Stomach (tissue), 8 donors: ENCODE measurements at regions not wholly inside any gene's neighbourhood (a gene's known extent, or its start where the extent isn't known, plus 50 kb on each side); places are given as distances from the start of the nearest gene placed in this dataset.

Source experiments
- DNase-seq, 2 donors: peaks; one replicate each; pipeline versions ENCODE4 v3.0.0 to v3.0.0-alpha.2; 2013 to 2019
- H3K27ac ChIP-seq, 5 donors: fragments of 200-600 bp in 4 of 5; sonication (generic) in 4 of 5; one replicate each; pipeline ENCODE4 v1.5.1; 2013 to 2019; ENCODE audit warnings: mild to moderate bottlenecking in 1 of 5, moderate library complexity in 1 of 5
- H3K27me3 ChIP-seq, 3 donors: fragments of 200-600 bp; sonication (generic); one replicate each; pipeline ENCODE4 v1.5.1; 2017 to 2019; ENCODE audit warnings: mixed run types in 1 of 3
- H3K36me3 ChIP-seq, 4 donors: fragments of 200-600 bp; sonication (generic); 1 replicate in 3 of 4; 2 replicates in 1 of 4; pipeline ENCODE4 v1.5.1; 2016 to 2019
- H3K4me1 ChIP-seq, 4 donors: fragments of 200-600 bp; sonication (generic); one replicate each; pipeline ENCODE4 v1.5.1; 2016 to 2019
- H3K4me3 ChIP-seq, 4 donors: fragments of 200-600 bp; sonication (generic) in 3 of 4; one replicate each; pipeline ENCODE4 v1.5.1; 2016 to 2019; ENCODE audit warnings: mild to moderate bottlenecking in 1 of 4
- H3K9me3 ChIP-seq, 4 donors: fragments of 200-600 bp; sonication (generic); one replicate each; pipeline ENCODE4 v1.5.1; 2016 to 2019
- CTCF ChIP-seq, 7 experiments: fragments of 450-650 bp in 4 of 7; fragments of 200-600 bp in 3 of 7; sonication (generic) in 3 of 7; IDR thresholded peaks; one replicate each; pipeline ENCODE4 v1.5.1; 2016 to 2019; ENCODE audit warnings: antibody characterized with exemption in 7 of 7, control low read depth in 2 of 7, mild to moderate bottlenecking in 1 of 7
- EP300 ChIP-seq: sonication (generic); formaldehyde crosslinking; IDR thresholded peaks from one replicate; pipeline ENCODE4 v1.6.1; 2017; ENCODE audit warnings: antibody characterized with exemption
- POLR2A ChIP-seq, 4 donors: fragments of 450-650 bp; IDR thresholded peaks; one replicate each; pipeline ENCODE4 v1.6.1; 2016; ENCODE audit warnings: antibody characterized with exemption in 4 of 4, control low read depth in 2 of 4, mild to moderate bottlenecking in 1 of 4, moderate library complexity in 1 of 4
- POLR2AphosphoS5 ChIP-seq, 3 donors: sonication (generic); formaldehyde crosslinking; IDR thresholded peaks; one replicate each; pipeline ENCODE4 v1.6.1; 2016; ENCODE audit warnings: antibody characterized with exemption in 3 of 3
- WGBS, 5 donors: extraction: QIAGEN DNeasy Blood & Tissue Kit in 3 of 5; methylation state at CpG; one replicate each; pipeline versions ENCODE4 v1.1.5 to v1.1.7; 2013 to 2018; 5-methylcytosine and 5-hydroxymethylcytosine counted together
- intact Hi-C: fragments of 100-400 bp; cut with DNase I; formaldehyde crosslinking; loops from one replicate; pipeline ENCODE4 v1.15.1; 2023; ENCODE audit warnings: low total_unique reads
- donor health status: healthy with polysubstance abuse.
- donor health status: Bipolar disorder and iron deficiency.
- donor health status: healthy.

DNA sequence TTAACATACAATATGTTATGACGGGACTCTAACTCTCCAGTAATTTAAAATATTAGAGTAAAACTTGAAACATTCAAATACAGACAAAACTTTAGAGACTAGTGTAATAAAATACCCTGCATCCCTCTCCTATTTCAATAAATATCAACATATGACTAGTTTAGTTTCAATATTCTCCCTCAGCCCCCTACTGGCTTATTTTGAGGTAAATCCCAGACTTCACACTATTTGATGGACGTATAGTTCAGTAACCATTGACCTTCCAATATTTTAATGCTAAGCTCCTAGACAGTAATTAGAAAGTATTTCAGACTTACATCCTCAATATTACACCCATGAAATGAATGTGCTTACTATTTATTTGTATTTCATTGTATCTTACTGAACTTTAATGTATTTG lies 180.7 kb upstream of the STARD13 start:
- Histone ChIP-seq H3K36me3 (no peaks in the 10 kb centered on the region), H3K9me3 (no peaks in the 10 kb centered on the region), H3K27ac (no peak overlapping the region), H3K4me3 (no peak overlapping the region), H3K4me1 (peaks cover 0 to 2% (median 0%) of the 10 kb centered on the region in 4 donors), H3K27me3 (no peaks in the 10 kb centered on the region)
- WGBS, 5 donors, result 88 to 95% (median 88%) methylated on average over 2 of the region's 2 CpGs
- no peak for DNase-seq
- intact Hi-C loops, result no loop called here
- no peak for TF ChIP-seq CTCF (IDR thresholded peaks at IDR 0.05)
- no peak for TF ChIP-seq EP300
- TF ChIP-seq POLR2A (IDR thresholded peaks at IDR 0.05), result no peak
- no peak for TF ChIP-seq POLR2AphosphoS5 (IDR thresholded peaks at IDR 0.05)

DNA sequence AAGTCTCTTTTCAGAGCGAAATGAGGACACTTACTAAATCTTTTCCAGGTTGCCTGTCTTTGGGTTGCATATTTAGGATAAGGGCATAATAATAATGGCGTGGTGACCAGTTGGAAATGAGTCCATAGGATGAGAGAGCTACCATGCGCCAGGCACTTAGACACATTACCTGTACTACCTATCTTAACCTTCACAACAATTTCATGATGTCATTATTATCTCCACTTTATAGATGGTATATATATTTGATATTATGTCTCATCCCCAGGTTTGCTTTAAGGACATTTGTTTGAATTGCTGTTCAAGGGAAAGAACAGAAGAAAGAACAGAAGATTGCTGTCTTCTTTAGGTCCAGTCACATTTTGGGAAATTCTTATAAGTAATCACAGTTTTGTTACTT lies 182.0 kb upstream of the STARD13 start:
- H3K4me1 ChIP-seq, result peaks cover 0 to 5% (median 0%) of the 10 kb centered on the region in 4 donors
- no peaks in the 10 kb centered on the region for H3K9me3 ChIP-seq
- H3K27me3 ChIP-seq, result no peaks in the 10 kb centered on the region
- 79 to 96% (median 93%) methylated on average over 3 of the region's 3 CpGs for WGBS, 5 donors
- TF ChIP-seq EP300, result no peak
- TF ChIP-seq CTCF (IDR thresholded peaks at IDR 0.05), result no peak
- TF ChIP-seq POLR2AphosphoS5 (IDR thresholded peaks at IDR 0.05), result no peak
- TF ChIP-seq POLR2A (IDR thresholded peaks at IDR 0.05), result no peak
- no peak for DNase-seq
- H3K27ac ChIP-seq, result no peak overlapping the region
- no peak overlapping the region for H3K4me3 ChIP-seq
- H3K36me3 ChIP-seq, result no peaks in the 10 kb centered on the region
- intact Hi-C loops, result no loop called here

GRCh38 chr13:33471204-33471603 lies 185.6 kb upstream of the STARD13 start:
- no peak for TF ChIP-seq CTCF (IDR thresholded peaks at IDR 0.05)
- TF ChIP-seq POLR2AphosphoS5 (IDR thresholded peaks at IDR 0.05), result no peak
- TF ChIP-seq EP300, result no peak
- TF ChIP-seq POLR2A (IDR thresholded peaks at IDR 0.05), result no peak
- H3K9me3 ChIP-seq, result no peaks in the 10 kb centered on the region
- peaks cover 0 to 5% (median 0%) of the 10 kb centered on the region in 4 donors for H3K4me1 ChIP-seq
- H3K27me3 ChIP-seq, result no peaks in the 10 kb centered on the region
- peak in 1 of 2 donors; percentile 36 for DNase-seq
- H3K36me3 ChIP-seq, result no peaks in the 10 kb centered on the region
- H3K27ac ChIP-seq, result no peak overlapping the region
- intact Hi-C loops, result no loop called here
- no peak overlapping the region for H3K4me3 ChIP-seq

DNA sequence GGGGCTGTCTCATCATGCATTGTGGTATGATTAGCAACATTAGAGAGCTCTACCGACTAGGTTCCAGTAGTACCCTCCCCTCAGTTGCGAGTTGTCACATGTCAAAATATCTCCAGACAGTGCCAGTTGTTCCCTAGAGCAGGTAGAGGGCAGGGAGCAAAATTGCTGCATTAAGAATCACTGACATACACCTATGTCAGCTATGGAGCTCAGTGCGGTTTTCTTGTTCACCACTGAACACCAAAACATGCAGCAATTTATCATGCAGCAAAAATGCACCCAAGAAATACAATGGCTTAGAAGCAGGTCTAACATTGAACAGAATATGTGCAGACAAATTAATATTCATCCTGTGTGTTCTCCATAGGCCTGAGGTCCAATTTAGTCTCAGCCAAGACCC lies 186.9 kb upstream of the STARD13 start:
- no peak for TF ChIP-seq POLR2A (IDR thresholded peaks at IDR 0.05)
- TF ChIP-seq POLR2AphosphoS5 (IDR thresholded peaks at IDR 0.05), result no peak
- TF ChIP-seq CTCF (IDR thresholded peaks at IDR 0.05), result no peak
- no peak for TF ChIP-seq EP300
- intact Hi-C loops, result no loop called here
- 61 to 94% (median 91%) methylated on average over 3 of the region's 3 CpGs for WGBS, 5 donors

More for the DNA sequence above, 186.9 kb upstream of the STARD13 start:
- no peaks in the 10 kb centered on the region for H3K27me3 ChIP-seq
- H3K9me3 ChIP-seq, result peaks cover 0 to 7% (median 2%) of the 10 kb centered on the region in 4 donors
- H3K4me1 ChIP-seq, result peaks cover 0 to 5% (median 0%) of the 10 kb centered on the region in 4 donors
- no peak for DNase-seq
- H3K4me3 ChIP-seq, result no peak overlapping the region
- no peaks in the 10 kb centered on the region for H3K36me3 ChIP-seq
- H3K27ac ChIP-seq, result no peak overlapping the region
